ENCODE measurements at regions not wholly inside any gene's neighbourhood (a gene's known extent, or its start where the extent isn't known, plus 50 kb on each side); places are given as distances from the start of the nearest gene placed in this dataset.
A peak's percentile ranks its signal among the peaks of the same experiment; 100 is the strongest.

DNA sequence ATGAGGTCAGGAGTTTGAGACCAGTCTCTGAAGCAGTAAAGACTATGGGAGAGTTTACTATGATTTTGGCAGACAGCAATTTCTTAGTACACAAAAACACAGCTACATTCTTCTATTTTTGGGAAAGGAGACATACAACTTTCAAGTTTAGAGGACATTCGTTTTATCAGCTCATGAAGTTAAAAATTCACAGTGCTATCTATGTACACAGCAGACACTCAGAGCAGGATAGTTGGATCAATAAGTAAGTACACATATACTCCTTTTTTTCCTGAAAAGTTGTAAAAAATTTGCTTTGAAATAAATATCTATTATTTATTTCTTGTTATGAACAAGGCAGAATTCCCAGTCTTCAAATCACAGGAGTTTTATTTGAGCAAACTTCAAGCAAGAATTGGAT lies 159.7 kb downstream of the SERPINI1 start:
- H3K18ac ChIP-seq (ENCODE audit: low read length), result no peak overlapping the region
- H3K79me1 ChIP-seq (ENCODE audit: low read length), result no peaks in the 10 kb centered on the region
- H3K4me2 ChIP-seq (ENCODE audit: low read length), result no peak overlapping the region
- no peak overlapping the region for H3K23ac ChIP-seq (ENCODE audit: low read length)
- H3K9ac ChIP-seq (ENCODE audit: low read length), result no peak overlapping the region
- H3K27me3 ChIP-seq (ENCODE audit: insufficient read depth, low read length, poor library complexity), result no peaks in the 10 kb centered on the region
- WGBS (ENCODE audit: extremely low coverage, insufficient coverage, low lambda C conversion rate), result no CpG with 5 or more reads among the region's 1 CpG
- H3K56ac ChIP-seq (ENCODE audit: low read length), result no peak overlapping the region
- H3K4me3 ChIP-seq (ENCODE audit: low read length), result no peak overlapping the region
- no peaks in the 10 kb centered on the region for H3K4me1 ChIP-seq (ENCODE audit: control insufficient read depth, low read depth, low read length)
- H2BK15ac ChIP-seq (replicated peaks; ENCODE audit: low read depth), result no peak overlapping the region
- no peak overlapping the region for H3K4ac ChIP-seq (ENCODE audit: low read depth, low read length)
- H2BK5ac ChIP-seq (ENCODE audit: low read length), result no peak overlapping the region
- no peak overlapping the region for H3K27ac ChIP-seq (ENCODE audit: low read depth, low read length)
- H3K36me3 ChIP-seq (ENCODE audit: control insufficient read depth, insufficient read depth, low read length), result no peaks in the 10 kb centered on the region
- no peak overlapping the region for H4K8ac ChIP-seq (ENCODE audit: low read depth, low read length)
- DNase-seq, result no peak
- H2AK5ac ChIP-seq (ENCODE audit: low read length), result no peak overlapping the region
- no peaks in the 10 kb centered on the region for H3K79me2 ChIP-seq (ENCODE audit: control insufficient read depth, insufficient read depth, low read length)
- no peak overlapping the region for H2BK120ac ChIP-seq (ENCODE audit: low read depth, low read length)
- no peak overlapping the region for H4K5ac ChIP-seq (ENCODE audit: low read length)

GRCh38 chr3:167892205-167892604 lies 156.7 kb downstream of the SERPINI1 start:
- WGBS (ENCODE audit: extremely low coverage, insufficient coverage, low lambda C conversion rate), result no CpG with 5 or more reads among the region's 4 CpGs
- H3K18ac ChIP-seq (ENCODE audit: low read length), result no peak overlapping the region
- no peak overlapping the region for H4K5ac ChIP-seq (ENCODE audit: low read length)
- no peak overlapping the region for H2BK5ac ChIP-seq (ENCODE audit: low read length)
- H3K79me2 ChIP-seq (ENCODE audit: control insufficient read depth, insufficient read depth, low read length), result no peaks in the 10 kb centered on the region
- H3K4me1 ChIP-seq (ENCODE audit: control insufficient read depth, low read depth, low read length), result no peaks in the 10 kb centered on the region
- no peak overlapping the region for H3K4ac ChIP-seq (ENCODE audit: low read depth, low read length)
- H2AK5ac ChIP-seq (ENCODE audit: low read length), result no peak overlapping the region
- no peak overlapping the region for H3K56ac ChIP-seq (ENCODE audit: low read length)
- no peaks in the 10 kb centered on the region for H3K36me3 ChIP-seq (ENCODE audit: control insufficient read depth, insufficient read depth, low read length)
- H3K4me3 ChIP-seq (ENCODE audit: low read length), result no peak overlapping the region
- no peak overlapping the region for H3K27ac ChIP-seq (ENCODE audit: low read depth, low read length)
- no peak overlapping the region for H2BK15ac ChIP-seq (replicated peaks; ENCODE audit: low read depth)
- H3K23ac ChIP-seq (ENCODE audit: low read length), result no peak overlapping the region
- no peak overlapping the region for H4K8ac ChIP-seq (ENCODE audit: low read depth, low read length)
- H3K79me1 ChIP-seq (ENCODE audit: low read length), result no peaks in the 10 kb centered on the region
- H3K27me3 ChIP-seq (ENCODE audit: insufficient read depth, low read length, poor library complexity), result no peaks in the 10 kb centered on the region
- no peak overlapping the region for H3K4me2 ChIP-seq (ENCODE audit: low read length)
- H2BK120ac ChIP-seq (ENCODE audit: low read depth, low read length), result no peak overlapping the region
- H3K9ac ChIP-seq (ENCODE audit: low read length), result no peak overlapping the region
- no peak for DNase-seq

- H3K9ac ChIP-seq (ENCODE audit: low read length), result no peak overlapping the region
- H3K4me3 ChIP-seq (ENCODE audit: low read length), result no peak overlapping the region
- no peaks in the 10 kb centered on the region for H3K79me2 ChIP-seq (ENCODE audit: control insufficient read depth, insufficient read depth, low read length)
- WGBS (ENCODE audit: extremely low coverage, insufficient coverage, low lambda C conversion rate), result no CpG with 5 or more reads among the region's 1 CpG
- H3K36me3 ChIP-seq (ENCODE audit: control insufficient read depth, insufficient read depth, low read length), result no peaks in the 10 kb centered on the region
- H3K4ac ChIP-seq (ENCODE audit: low read depth, low read length), result no peak overlapping the region
- DNase-seq, result no peak
- no peak overlapping the region for H3K56ac ChIP-seq (ENCODE audit: low read length)
- H3K79me1 ChIP-seq (ENCODE audit: low read length), result no peaks in the 10 kb centered on the region
- H2BK120ac ChIP-seq (ENCODE audit: low read depth, low read length), result no peak overlapping the region
- H4K5ac ChIP-seq (ENCODE audit: low read length), result no peak overlapping the region
- H2BK15ac ChIP-seq (replicated peaks; ENCODE audit: low read depth), result no peak overlapping the region
- no peak overlapping the region for H3K23ac ChIP-seq (ENCODE audit: low read length)
- no peak overlapping the region for H2AK5ac ChIP-seq (ENCODE audit: low read length)
- H2BK5ac ChIP-seq (ENCODE audit: low read length), result no peak overlapping the region
- H3K27me3 ChIP-seq (ENCODE audit: insufficient read depth, low read length, poor library complexity), result no peaks in the 10 kb centered on the region
- no peaks in the 10 kb centered on the region for H3K4me1 ChIP-seq (ENCODE audit: control insufficient read depth, low read depth, low read length)
- H3K18ac ChIP-seq (ENCODE audit: low read length), result no peak overlapping the region
- H4K8ac ChIP-seq (ENCODE audit: low read depth, low read length), result no peak overlapping the region
- H3K4me2 ChIP-seq (ENCODE audit: low read length), result no peak overlapping the region
- no peak overlapping the region for H3K27ac ChIP-seq (ENCODE audit: low read depth, low read length)
These were observed 151.6 kb downstream of the SERPINI1 start for GRCh38 chr3:167887096-167887495.

DNA sequence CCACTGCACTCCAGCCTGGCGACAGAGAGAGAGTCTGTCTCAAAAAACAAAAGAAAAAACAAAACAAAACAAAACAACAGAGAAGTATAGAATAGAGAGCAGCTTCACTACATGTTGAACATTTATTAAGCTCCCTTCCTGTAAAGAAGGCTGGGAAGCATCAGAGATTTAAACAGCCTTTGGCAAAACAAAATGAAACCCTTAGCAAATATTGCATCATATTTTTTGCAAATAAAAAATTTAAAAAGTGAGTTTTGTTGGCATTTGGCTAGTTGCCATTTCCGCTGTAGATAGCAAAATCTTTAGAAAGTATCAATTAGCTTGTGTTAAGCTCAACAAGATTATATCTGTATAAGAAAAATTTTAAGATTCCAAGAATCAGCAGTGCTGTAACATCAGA lies 151.2 kb downstream of the SERPINI1 start:
- no peak overlapping the region for H3K23ac ChIP-seq (ENCODE audit: low read length)
- H3K4me2 ChIP-seq (ENCODE audit: low read length), result no peak overlapping the region
- no CpG with 5 or more reads among the region's 2 CpGs for WGBS (ENCODE audit: extremely low coverage, insufficient coverage, low lambda C conversion rate)
- no peak overlapping the region for H3K18ac ChIP-seq (ENCODE audit: low read length)
- H3K27ac ChIP-seq (ENCODE audit: low read depth, low read length), result no peak overlapping the region
- H3K9ac ChIP-seq (ENCODE audit: low read length), result no peak overlapping the region
- no peaks in the 10 kb centered on the region for H3K36me3 ChIP-seq (ENCODE audit: control insufficient read depth, insufficient read depth, low read length)
- no peaks in the 10 kb centered on the region for H3K79me2 ChIP-seq (ENCODE audit: control insufficient read depth, insufficient read depth, low read length)
- no peak overlapping the region for H3K4me3 ChIP-seq (ENCODE audit: low read length)
- no peaks in the 10 kb centered on the region for H3K4me1 ChIP-seq (ENCODE audit: control insufficient read depth, low read depth, low read length)
- no peak overlapping the region for H3K4ac ChIP-seq (ENCODE audit: low read depth, low read length)
- H4K8ac ChIP-seq (ENCODE audit: low read depth, low read length), result no peak overlapping the region
- no peak overlapping the region for H2AK5ac ChIP-seq (ENCODE audit: low read length)
- no peaks in the 10 kb centered on the region for H3K79me1 ChIP-seq (ENCODE audit: low read length)
- no peaks in the 10 kb centered on the region for H3K27me3 ChIP-seq (ENCODE audit: insufficient read depth, low read length, poor library complexity)
- H2BK15ac ChIP-seq (replicated peaks; ENCODE audit: low read depth), result no peak overlapping the region
- no peak for DNase-seq
- H3K56ac ChIP-seq (ENCODE audit: low read length), result no peak overlapping the region
- H4K5ac ChIP-seq (ENCODE audit: low read length), result no peak overlapping the region
- no peak overlapping the region for H2BK120ac ChIP-seq (ENCODE audit: low read depth, low read length)
- no peak overlapping the region for H2BK5ac ChIP-seq (ENCODE audit: low read length)

GRCh38 chr3:167885277-167885676 lies 149.8 kb downstream of the SERPINI1 start:
- no peak overlapping the region for H3K23ac ChIP-seq (ENCODE audit: low read length)
- no peak overlapping the region for H3K4me3 ChIP-seq (ENCODE audit: low read length)
- no peak overlapping the region for H3K56ac ChIP-seq (ENCODE audit: low read length)
- H3K9ac ChIP-seq (ENCODE audit: low read length), result no peak overlapping the region
- peak; percentile 80 for DNase-seq
- H2AK5ac ChIP-seq (ENCODE audit: low read length), result no peak overlapping the region
- no peaks in the 10 kb centered on the region for H3K27me3 ChIP-seq (ENCODE audit: insufficient read depth, low read length, poor library complexity)
- H3K18ac ChIP-seq (ENCODE audit: low read length), result no peak overlapping the region
- H3K4ac ChIP-seq (ENCODE audit: low read depth, low read length), result no peak overlapping the region
- no peak overlapping the region for H3K4me2 ChIP-seq (ENCODE audit: low read length)
- H4K5ac ChIP-seq (ENCODE audit: low read length), result no peak overlapping the region
- no peak overlapping the region for H3K27ac ChIP-seq (ENCODE audit: low read depth, low read length)
- H3K79me1 ChIP-seq (ENCODE audit: low read length), result no peaks in the 10 kb centered on the region
- no peak overlapping the region for H2BK15ac ChIP-seq (replicated peaks; ENCODE audit: low read depth)
- WGBS (ENCODE audit: extremely low coverage, insufficient coverage, low lambda C conversion rate), result no CpG with 5 or more reads among the region's 1 CpG
- H2BK5ac ChIP-seq (ENCODE audit: low read length), result no peak overlapping the region
- no peak overlapping the region for H4K8ac ChIP-seq (ENCODE audit: low read depth, low read length)
- no peaks in the 10 kb centered on the region for H3K79me2 ChIP-seq (ENCODE audit: control insufficient read depth, insufficient read depth, low read length)
- no peaks in the 10 kb centered on the region for H3K4me1 ChIP-seq (ENCODE audit: control insufficient read depth, low read depth, low read length)
- H2BK120ac ChIP-seq (ENCODE audit: low read depth, low read length), result no peak overlapping the region
- H3K36me3 ChIP-seq (ENCODE audit: control insufficient read depth, insufficient read depth, low read length), result no peaks in the 10 kb centered on the region

DNA sequence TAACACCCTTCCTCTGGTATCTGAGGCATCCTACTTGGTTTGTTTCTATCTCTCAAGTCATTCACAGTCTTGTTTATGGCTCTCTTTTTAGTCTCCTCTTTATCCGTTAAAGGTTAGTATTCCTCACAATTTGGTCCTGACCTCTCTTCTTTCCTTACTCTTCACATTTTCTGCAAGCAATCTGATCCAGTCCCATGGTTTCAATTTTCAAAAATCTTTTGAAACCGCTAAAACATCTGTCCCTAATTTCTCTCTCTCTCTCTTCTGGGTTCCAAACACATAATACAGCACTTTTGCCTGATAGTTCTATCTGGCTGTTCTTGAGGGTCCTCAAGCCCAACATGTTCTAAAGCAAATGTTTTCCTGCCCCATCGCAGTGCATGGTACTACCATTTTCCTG lies 149.0 kb downstream of the SERPINI1 start:
- H3K56ac ChIP-seq (ENCODE audit: low read length), result no peak overlapping the region
- no peaks in the 10 kb centered on the region for H3K27me3 ChIP-seq (ENCODE audit: insufficient read depth, low read length, poor library complexity)
- H3K4me1 ChIP-seq (ENCODE audit: control insufficient read depth, low read depth, low read length), result no peaks in the 10 kb centered on the region
- H2BK5ac ChIP-seq (ENCODE audit: low read length), result no peak overlapping the region
- H2AK5ac ChIP-seq (ENCODE audit: low read length), result no peak overlapping the region
- H4K5ac ChIP-seq (ENCODE audit: low read length), result no peak overlapping the region
- H3K18ac ChIP-seq (ENCODE audit: low read length), result no peak overlapping the region
- no peak overlapping the region for H3K27ac ChIP-seq (ENCODE audit: low read depth, low read length)
- no peak overlapping the region for H2BK15ac ChIP-seq (replicated peaks; ENCODE audit: low read depth)
- no peak overlapping the region for H4K8ac ChIP-seq (ENCODE audit: low read depth, low read length)
- no peak overlapping the region for H3K23ac ChIP-seq (ENCODE audit: low read length)
- H3K79me1 ChIP-seq (ENCODE audit: low read length), result no peaks in the 10 kb centered on the region
- no peak overlapping the region for H3K4me3 ChIP-seq (ENCODE audit: low read length)
- H3K36me3 ChIP-seq (ENCODE audit: control insufficient read depth, insufficient read depth, low read length), result no peaks in the 10 kb centered on the region
- H3K4ac ChIP-seq (ENCODE audit: low read depth, low read length), result no peak overlapping the region
- H3K4me2 ChIP-seq (ENCODE audit: low read length), result no peak overlapping the region
- DNase-seq, result peak; percentile 19
- H2BK120ac ChIP-seq (ENCODE audit: low read depth, low read length), result no peak overlapping the region
- no CpG with 5 or more reads among the region's 3 CpGs for WGBS (ENCODE audit: extremely low coverage, insufficient coverage, low lambda C conversion rate)
- H3K9ac ChIP-seq (ENCODE audit: low read length), result no peak overlapping the region
- H3K79me2 ChIP-seq (ENCODE audit: control insufficient read depth, insufficient read depth, low read length), result no peaks in the 10 kb centered on the region
